ENCODE measurements at regions not wholly inside any gene's neighbourhood (a gene's known extent, or its start where the extent isn't known, plus 50 kb on each side); places are given as distances from the start of the nearest gene placed in this dataset.
A peak's percentile ranks its signal among the peaks of the same experiment; 100 is the strongest.

DNA sequence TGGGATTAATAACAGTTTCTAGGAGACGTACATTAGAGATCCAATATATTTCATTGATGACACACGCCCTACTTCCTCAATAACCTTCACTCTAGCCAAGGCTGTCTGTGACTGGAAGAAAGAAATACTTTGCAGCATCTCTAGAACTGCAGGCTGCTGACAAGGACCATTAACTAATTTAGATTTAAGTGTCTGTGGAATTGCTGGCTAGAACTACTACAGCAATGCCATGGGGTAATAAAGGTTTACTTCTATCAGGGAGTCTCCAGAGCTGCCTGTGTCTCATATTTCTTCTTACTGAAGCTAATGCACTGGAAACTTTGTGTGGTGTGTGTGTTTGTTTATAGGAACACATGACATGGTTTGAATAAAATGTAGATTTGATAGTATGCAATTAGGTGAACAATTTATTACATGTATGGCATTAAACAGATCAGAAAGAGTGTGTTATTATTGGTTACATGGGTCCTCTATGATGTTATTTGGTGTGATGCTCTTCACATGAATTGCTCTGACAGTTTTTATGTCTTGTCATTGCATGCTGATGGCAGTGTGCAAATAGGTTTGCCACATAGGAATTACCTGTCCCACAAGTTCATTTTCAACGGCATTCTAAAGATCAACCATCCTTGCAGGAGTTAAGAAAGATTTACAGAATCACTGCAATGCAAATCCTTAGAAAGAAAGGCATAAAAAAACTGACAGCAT, 916.2 kb upstream of the CADM2 start:
- no peak for FAIRE-seq

DNA sequence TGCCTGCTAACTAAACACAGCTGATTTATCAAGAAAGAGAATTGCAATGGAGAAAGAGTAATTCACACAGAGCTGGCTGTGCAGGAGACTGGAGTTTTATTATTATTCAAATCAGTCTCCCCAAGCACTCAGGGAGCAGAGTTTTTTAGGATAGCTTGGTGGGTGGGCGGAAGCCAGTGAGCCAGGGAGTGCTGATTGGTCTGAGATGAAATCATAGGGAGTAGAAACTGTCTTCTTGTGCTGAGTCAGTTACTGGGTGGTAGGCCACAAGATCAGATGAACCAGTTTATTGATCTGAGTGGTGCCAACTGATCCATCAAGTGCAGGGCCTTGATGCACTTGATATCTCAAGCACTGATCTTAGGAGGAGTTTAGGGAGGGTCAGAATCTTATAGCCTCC, 891.9 kb upstream of the CADM2 start:
- no peak for FAIRE-seq

More for the DNA sequence above, 916.2 kb upstream of the CADM2 start:
- DNase-seq (ENCODE audit: low spot score) = no peak

DNA sequence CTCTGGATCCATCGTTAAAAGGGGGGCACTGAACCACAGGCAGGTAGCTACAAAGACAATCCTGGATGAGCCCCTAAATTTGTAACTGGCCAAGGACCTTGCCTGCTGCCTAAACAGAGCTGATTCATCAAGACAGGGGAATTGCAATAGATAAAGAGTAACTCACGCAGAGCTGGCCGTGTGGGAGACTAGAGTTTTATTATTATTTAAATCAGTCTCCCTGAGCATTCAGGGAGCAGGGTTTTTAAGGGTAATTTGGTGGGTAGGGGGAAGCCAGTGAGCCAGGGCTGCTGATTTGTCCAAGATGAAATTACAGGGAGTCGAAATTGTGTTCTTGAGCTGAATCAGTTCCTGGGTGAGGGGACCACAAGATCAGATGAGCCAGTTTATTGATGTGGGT, 885.1 kb upstream of the CADM2 start:
- FAIRE-seq (no peak), DNase-seq (ENCODE audit: low spot score) (no peak)

More for the DNA sequence above, 891.9 kb upstream of the CADM2 start:
- no peak for DNase-seq (ENCODE audit: low spot score)

DNA sequence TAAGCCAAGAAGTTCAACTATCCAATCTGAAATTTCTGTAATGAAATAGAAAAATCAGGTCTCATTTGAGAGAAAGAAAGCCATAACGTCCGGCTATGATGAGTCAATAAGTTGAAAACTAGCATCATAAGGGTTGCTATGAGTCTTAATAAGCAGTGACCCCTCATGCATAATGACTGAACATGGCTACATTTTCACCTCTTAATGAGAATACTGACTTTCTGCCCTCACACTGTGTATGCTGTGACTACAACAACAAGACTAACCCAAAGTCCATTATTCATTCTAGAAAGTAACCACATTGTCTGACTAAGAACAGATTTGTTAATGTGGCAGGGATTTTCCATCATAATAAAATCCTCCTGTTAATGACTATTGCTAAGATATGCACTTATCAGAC, 884.0 kb upstream of the CADM2 start:
- DNase-seq (ENCODE audit: low spot score) = no peak
- FAIRE-seq = no peak

DNA sequence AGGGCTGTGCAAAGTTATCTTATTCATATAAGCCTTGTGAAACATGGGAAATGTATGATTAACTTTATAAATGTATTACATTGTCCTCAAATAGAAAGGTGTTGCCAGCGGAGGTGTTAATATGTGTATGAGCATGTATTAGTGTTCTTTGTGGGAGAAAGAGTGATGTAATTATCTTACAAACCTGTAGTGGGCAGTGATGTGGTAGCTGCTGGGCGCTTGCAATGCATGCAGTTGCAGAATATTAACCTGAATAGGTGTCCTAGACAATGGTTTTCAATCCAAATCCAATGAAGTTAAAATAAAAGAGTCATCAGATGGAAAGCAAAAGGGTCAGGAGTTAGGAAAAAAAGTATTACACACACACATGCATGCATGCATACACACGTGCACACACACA, 881.3 kb upstream of the CADM2 start:
- no peak for FAIRE-seq
- no peak for DNase-seq (ENCODE audit: low spot score)

DNA sequence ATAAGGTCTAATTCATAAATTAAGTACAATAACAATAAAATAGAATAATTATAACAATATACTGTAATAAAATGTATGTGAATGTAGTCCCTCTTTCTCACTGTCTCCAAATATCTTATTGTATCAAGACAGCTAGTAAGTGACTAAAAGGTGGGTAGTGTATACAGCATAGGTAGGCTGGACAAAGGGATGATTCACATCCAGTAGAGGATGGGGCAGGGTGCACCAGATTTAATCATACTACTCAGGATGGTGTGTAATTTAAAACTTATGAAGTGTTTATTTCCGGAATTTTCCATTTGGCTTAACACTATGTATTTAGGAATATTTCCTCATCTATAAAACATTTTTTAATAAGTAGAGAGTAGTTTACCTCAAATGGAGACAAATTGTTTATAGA, 876.1 kb upstream of the CADM2 start:
- FAIRE-seq = no peak
- no peak for DNase-seq (ENCODE audit: low spot score)

DNA sequence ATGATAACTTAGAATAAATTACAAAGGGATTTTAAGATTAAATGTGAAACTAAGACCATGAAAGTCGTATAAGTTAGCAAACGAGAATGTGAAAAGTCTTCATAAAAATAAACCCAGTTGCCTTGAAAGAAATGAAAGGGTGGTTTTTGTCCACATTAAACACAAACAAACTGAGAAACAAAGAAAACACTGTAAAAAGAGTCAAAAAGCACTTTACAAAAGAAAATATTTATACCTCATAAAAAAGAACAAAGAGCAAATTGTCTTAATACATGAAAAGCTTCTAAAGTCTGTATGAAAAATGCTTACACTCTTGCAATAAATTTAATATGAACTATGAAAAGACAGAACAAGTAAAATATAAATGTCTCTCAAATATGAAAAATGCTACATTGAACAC, 865.9 kb upstream of the CADM2 start:
- DNase-seq (ENCODE audit: low spot score) (no peak), FAIRE-seq (no peak)

DNA sequence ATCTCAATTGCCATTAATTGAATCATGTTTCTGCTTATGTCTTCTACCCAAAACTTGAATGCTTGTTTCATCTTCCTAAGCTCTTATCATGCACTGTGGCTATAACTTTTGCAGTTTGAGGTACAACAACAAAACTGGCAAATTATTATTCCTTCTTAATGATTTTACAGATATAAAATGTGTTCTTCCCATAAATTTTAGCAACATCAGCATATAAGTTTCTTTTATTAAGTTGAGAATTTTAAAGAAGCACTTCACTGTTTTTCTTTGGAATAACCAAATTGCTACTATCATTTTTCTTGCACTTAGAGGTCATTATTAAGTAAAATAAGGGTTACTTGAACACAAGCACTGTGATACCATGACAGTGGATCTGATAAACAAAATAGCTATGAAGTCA, 862.6 kb upstream of the CADM2 start:
- no peak for DNase-seq (ENCODE audit: low spot score)
- no peak for FAIRE-seq

DNA sequence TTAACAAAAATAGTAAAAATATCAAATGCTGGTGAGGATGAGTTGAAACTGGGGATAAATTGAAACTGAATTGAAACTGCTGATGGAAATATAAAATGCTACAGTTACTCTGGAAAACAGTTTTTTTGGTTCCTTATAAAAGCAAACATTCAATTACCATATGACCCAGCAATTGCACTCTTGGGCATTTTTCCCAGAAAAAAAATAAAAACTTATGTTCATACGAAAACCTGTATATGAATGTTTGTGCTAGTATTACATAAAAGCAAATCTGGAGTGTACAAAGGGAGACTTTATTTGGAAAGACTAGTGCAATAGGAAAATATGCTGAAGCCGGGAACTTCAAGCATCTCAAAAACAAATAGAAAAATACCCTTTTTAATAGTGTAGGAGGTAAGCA, 857.9 kb upstream of the CADM2 start:
- DNase-seq (ENCODE audit: low spot score) = no peak
- no peak for FAIRE-seq

DNA sequence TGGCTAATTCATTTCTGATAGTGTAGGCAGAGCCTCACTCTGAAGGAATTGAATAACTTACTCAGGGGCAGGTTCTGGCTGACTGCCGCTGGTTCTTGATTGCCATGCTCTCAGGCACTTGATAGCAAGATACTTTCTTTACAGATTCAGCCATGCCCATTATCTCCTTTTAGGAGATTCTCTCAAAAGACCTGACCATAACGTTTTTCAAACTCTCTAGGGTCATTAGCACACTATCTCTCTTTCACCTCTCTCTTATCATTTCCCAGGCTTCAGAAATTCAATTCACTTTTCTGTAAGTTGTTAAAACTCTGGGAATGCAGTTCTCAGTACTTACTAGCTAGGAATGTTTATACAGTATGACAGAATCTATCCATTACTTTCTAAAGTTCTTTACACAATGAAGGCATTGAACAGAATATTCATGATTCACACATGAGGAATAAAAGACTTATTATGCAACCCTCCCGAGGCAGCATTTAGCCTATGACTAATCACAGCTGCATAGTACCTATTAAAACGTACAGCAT, 850.3 kb upstream of the CADM2 start:
- FAIRE-seq = no peak
- DNase-seq (ENCODE audit: low spot score) = peak; percentile 67

DNA sequence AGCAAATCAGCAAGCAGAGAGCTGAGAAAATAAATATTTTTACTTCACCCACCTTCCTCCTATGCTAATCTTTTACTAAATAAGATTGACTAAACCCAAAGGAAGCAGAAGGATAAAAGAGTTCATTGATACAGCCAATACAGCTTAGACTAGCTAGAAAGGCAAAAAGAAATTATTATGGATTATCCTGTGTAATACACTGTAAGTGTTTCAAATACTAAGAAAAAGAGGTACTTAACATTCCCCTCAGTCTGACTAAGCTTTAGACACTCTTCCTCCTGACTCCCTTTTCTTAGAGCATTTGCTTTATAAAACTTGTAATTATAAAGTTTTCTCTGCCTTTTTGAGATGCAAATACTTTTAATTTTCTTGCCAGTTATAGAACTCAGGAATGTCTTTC, 848.9 kb upstream of the CADM2 start:
- DNase-seq (ENCODE audit: low spot score) (no peak), FAIRE-seq (no peak)

DNA sequence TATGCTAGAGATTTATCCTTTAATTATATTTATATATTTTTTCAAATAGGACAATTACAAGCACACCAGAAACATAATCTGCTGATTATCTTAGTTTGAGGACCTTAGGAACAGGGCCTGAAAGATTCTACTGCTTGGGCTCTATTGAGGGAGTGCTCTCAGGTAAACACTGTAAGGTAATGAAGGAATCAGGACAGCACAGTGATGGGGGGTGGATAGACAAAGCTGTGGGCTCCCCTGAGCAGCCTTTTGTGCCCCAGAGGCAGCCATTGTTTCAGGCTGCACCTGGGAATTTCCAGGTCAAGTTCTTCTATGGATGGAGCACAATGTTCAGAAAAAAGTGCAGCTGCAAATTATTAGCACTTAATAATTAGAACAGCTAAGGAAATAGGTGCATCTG, 848.0 kb upstream of the CADM2 start:
- DNase-seq (ENCODE audit: low spot score) = no peak
- FAIRE-seq = no peak

DNA sequence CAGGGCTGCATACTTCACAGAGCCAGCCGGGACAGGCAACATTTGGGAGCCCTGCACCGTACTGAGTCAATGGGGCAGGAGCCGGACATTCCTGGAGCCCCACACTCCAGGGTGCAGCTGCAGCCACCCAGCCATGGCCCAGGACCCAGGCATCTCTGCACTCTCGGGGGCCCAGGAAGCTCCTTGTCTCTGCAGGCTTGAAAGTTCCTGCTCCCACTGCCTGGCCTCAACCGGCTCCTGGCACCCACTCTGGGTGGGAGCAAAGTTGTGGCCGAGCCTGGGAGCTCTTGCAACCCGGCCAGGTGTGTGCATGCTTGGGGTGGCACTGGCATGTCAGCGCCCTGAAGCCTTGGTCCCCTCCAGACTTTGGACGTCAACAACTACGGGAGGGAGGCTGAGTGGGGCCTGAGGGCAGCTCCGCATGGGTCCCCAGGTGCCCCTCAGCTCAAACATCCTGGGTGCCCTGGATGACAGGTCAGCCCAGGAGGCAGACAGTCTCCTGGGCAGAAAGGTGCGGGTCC, 833.5 kb upstream of the CADM2 start:
- DNase-seq (ENCODE audit: low spot score) (no peak), FAIRE-seq (no peak)

DNA sequence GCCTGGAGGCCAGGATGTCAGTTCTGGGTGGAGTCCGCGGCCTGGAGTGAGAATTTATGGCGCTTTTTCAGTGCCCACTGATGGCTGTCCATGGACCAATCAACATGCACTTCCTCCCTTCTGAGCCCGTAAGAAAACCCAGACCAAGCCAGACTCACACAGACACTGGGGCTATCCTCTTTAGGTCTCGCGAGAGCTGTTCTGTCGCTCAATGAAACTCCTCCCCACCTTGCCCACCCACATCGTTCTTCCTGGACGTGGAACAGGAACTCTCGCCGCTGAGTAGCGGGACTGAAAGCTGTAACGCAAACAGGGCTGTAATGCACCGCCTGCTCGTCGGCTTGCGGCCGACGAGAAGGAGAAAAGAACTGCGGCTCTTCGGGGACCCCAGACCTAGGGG, 833.0 kb upstream of the CADM2 start:
- DNase-seq (ENCODE audit: low spot score) (no peak), FAIRE-seq (no peak)

DNA sequence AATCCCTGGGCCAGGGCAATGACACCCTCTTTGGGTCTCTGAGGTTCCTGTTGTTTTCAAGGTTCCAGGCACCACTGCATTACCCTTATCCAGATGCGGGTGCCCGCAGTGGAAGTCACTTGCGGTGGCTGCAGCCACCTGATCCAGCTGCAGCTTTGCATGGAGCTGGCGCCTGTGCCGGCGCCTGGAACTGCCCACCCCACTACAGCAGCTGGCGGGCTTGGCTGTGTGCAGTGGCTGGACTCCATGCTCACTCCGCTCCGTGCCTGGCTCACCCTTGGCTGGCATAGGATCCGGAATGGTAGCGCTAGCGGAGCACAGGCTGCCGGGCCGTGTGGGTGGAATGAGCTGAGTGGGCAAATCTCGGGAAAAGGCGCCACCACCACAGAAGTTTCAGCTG, 832.6 kb upstream of the CADM2 start:
- DNase-seq (ENCODE audit: low spot score) (no peak), FAIRE-seq (no peak)

DNA sequence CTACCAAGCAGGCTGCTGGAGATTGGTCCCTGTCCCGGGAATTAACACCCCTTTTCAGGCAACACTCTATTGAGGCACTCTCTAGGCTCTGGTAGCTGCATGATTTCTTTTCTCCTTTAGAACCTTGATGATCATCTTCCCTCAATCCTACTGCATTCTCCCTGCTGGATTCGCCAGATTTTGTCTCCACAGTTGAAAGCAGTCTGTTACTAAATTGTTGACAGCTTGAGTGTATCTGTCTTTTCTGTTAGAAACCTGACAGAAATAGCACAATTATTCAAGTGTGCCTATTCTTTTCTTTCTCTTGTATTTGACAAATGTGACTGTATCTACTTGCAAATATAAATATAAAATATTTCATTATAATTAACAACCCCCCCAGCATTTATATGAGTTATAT, 830.8 kb upstream of the CADM2 start:
- no peak for FAIRE-seq
- DNase-seq (ENCODE audit: low spot score) = no peak

DNA sequence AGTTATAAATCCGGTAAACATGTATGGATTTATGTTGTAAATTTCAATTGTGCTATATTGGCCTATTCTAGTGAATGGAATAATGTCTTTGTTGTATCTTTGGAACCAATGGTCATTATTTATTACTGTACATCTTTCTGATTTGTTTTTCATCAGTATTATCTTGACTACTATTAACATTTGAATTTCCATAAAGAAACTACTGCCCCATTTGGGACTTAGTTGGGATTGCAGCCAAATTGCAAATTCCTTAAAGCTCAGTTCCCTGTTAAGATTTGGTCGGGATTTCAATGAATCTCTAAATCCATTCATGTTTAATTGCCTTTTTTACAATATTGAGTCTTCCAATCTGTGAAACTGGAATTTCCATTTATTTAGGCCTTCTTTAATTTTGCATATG, 822.4 kb upstream of the CADM2 start:
- DNase-seq (ENCODE audit: low spot score) (no peak), FAIRE-seq (no peak)

DNA sequence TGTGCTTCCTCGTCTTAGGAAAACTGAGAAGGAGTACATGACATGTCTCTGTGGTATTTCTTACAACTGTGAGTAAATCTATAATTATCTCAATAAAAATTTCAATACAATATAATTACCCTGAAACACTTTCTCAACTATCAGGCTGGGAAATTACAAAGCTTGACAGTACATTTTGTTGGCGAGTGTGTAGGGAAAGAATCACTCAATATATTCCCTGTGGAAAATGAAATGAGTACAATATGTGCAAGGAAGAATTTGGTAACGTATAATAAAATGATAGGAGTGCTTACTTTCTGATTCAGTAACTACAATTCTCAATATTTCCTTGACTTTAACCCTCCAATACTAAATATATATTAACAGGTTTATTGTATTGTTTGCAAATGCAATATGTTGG, 818.2 kb upstream of the CADM2 start:
- no peak for DNase-seq (ENCODE audit: low spot score)
- no peak for FAIRE-seq

DNA sequence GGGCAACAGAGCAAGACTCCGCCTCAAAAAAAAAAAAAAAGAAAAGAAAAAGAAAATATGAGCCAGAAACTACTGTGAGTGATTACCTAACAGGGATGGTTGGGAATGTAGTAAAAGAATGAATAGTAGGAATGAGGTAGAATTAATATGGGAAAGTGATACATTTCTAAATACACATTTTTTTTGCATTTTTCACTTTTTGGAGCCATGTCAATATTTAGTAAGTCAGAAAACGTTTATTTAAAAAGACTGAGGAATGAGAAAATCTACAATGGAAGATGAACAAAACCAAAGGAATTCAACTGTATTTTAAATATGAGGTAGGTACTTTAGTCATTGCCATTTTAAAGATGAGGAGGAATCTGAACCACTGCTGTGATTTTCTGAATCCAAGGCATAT, 817.2 kb upstream of the CADM2 start:
- FAIRE-seq (no peak), DNase-seq (ENCODE audit: low spot score) (no peak)

DNA sequence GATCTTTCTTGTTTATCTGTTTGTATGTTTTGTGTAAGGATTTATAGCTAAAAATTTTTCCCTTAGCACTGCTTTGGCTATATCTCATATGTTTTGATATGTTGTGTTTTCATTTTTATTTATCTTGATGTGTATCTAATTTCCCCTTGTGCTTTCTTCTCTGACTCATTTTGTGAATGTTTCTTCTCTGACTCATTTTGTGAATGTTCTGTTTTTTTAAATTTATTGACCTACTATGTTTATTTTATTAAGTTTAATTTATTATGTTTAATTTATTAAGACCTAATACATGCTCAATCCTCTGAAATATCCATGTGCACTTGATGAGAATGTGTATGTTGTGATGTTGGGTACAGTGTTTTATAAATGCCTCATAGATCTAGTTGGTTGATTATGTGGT, 793.5 kb upstream of the CADM2 start:
- FAIRE-seq = no peak

DNA sequence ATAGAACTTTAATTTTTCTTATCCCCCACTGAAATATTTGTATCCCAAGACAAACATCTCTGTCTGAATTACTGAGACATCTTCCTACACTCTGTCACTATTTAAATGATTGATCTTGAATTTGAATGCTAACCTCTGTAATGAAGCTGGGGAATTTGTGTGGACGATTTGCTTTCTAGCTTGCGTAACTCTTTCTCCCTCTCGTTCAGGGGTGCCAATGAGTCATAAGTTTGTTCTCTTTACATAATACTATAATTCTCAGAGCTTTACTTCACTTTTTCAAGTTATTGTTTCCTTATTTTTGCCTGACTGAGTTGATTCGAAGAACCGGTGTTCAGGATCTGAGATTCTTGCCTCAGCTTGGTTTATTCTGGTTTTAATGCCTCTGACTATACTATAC, 783.3 kb upstream of the CADM2 start:
- FAIRE-seq (no peak), DNase-seq (ENCODE audit: low spot score) (no peak)

More for the DNA sequence above, 793.5 kb upstream of the CADM2 start:
- no peak for DNase-seq (ENCODE audit: low spot score)

DNA sequence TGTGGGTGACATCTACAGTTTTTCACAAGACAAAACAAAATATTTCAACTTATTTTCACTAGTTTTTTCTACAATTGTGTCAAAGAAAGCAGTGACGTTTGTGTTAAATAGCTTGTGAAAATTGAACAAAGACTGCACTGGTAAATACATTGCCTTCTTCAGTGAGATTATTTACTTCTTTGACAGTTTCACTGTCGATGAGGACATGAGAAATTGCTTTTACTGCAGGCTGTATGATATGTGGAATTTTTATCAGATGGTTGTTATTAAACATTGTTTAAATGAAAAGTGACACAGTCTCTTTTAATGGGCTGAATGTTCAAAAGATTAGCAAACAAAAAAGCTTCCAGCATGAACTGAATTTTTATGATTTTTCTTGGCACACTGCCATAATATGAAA, 773.9 kb upstream of the CADM2 start:
- FAIRE-seq = no peak
- DNase-seq (ENCODE audit: low spot score) = no peak

DNA sequence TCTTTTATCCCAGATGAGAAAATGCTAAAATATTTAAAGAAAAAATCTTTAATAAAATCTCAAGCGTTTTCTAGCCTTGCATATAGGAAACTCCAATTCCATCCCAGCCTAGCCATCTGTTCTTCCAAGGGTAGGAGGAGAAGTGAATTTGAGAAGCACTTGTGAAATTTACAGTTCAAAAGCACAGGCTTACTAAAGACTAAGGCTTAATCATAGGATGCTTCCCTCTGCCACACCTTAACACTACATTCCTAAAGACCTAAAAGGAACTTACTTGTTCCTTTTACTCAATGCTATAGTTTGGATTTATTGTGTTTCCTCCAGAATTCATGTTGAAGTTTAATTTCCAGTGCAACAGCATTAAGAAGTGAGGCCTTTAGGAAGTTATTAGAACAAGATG, 764.8 kb upstream of the CADM2 start:
- FAIRE-seq = no peak

DNA sequence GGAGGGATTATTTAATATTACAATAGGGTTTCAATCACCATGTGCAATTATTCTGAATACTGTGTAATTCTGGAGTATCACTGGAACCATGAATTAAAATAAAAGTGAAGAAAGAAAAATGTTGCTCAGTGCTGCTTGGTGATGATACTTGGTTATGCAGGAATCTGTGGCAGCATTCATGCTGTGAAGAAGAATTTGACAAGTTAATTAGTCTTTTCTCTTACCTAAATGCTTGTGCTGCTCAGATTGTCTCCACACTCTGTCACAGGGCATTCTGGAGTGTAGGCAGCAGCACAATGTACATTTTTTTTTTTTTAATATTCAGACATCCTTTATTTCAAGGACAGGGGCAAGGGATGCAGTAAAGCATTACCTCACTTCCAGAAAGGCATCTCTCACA, 749.3 kb upstream of the CADM2 start:
- no peak for FAIRE-seq
- no peak for DNase-seq (ENCODE audit: low spot score)

More for the DNA sequence above, 764.8 kb upstream of the CADM2 start:
- DNase-seq (ENCODE audit: low spot score) = no peak

All from RCC 7860 (cell line).